ENCODE measurements at regions not wholly inside any gene's neighbourhood (a gene's known extent, or its start where the extent isn't known, plus 50 kb on each side); places are given as distances from the start of the nearest gene placed in this dataset.

- no peak overlapping the region for H3K4me3 ChIP-seq (replicated peaks; ENCODE audit: insufficient read depth, low read length)
- no peaks in the 10 kb centered on the region for H3K27me3 ChIP-seq (ENCODE audit: insufficient read depth, poor library complexity, severe bottlenecking)
- no peak for DNase-seq (ENCODE audit: low read depth in 1 of 2, low spot score in 1 of 2)
- no peak overlapping the region for H3K27ac ChIP-seq (replicated peaks)
- TF ChIP-seq REST (IDR thresholded peaks at IDR 0.05; ENCODE audit: insufficient replicate concordance, low read depth) (no peak), POLR2AphosphoS5 (IDR thresholded peaks at IDR 0.05; ENCODE audit: low read depth) (no peak), GABPA (IDR thresholded peaks at IDR 0.05; ENCODE audit: low read depth) (no peak), SPI1 (IDR thresholded peaks at IDR 0.05; ENCODE audit: borderline replicate concordance, low read depth) (no peak)
- TF ChIP-seq, protein P1, sequence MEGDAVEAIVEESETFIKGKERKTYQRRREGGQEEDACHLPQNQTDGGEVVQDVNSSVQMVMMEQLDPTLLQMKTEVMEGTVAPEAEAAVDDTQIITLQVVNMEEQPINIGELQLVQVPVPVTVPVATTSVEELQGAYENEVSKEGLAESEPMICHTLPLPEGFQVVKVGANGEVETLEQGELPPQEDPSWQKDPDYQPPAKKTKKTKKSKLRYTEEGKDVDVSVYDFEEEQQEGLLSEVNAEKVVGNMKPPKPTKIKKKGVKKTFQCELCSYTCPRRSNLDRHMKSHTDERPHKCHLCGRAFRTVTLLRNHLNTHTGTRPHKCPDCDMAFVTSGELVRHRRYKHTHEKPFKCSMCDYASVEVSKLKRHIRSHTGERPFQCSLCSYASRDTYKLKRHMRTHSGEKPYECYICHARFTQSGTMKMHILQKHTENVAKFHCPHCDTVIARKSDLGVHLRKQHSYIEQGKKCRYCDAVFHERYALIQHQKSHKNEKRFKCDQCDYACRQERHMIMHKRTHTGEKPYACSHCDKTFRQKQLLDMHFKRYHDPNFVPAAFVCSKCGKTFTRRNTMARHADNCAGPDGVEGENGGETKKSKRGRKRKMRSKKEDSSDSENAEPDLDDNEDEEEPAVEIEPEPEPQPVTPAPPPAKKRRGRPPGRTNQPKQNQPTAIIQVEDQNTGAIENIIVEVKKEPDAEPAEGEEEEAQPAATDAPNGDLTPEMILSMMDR (IDR thresholded peaks at IDR 0.05; ENCODE audit: insufficient read depth, low read length): no peak
These were observed 335.9 kb upstream of the AADAT start for GRCh38 chr4:170425521-170426143.

GRCh38 chr4:170425040-170425439, 335.3 kb upstream of the AADAT start:
- DNase-seq (ENCODE audit: low read depth in 1 of 2, low spot score in 1 of 2): no peak
- no peak overlapping the region for H3K4me3 ChIP-seq (replicated peaks; ENCODE audit: insufficient read depth, low read length)
- H3K27ac ChIP-seq (replicated peaks): no peak overlapping the region
- TF ChIP-seq GABPA (IDR thresholded peaks at IDR 0.05; ENCODE audit: low read depth): no peak
- TF ChIP-seq SPI1 (IDR thresholded peaks at IDR 0.05; ENCODE audit: borderline replicate concordance, low read depth): no peak
- TF ChIP-seq REST (IDR thresholded peaks at IDR 0.05; ENCODE audit: insufficient replicate concordance, low read depth): no peak
- TF ChIP-seq POLR2AphosphoS5 (IDR thresholded peaks at IDR 0.05; ENCODE audit: low read depth): no peak
- TF ChIP-seq, protein P1 (IDR thresholded peaks at IDR 0.05; ENCODE audit: insufficient read depth, low read length): no peak
- H3K27me3 ChIP-seq (ENCODE audit: insufficient read depth, poor library complexity, severe bottlenecking): no peaks in the 10 kb centered on the region

DNA sequence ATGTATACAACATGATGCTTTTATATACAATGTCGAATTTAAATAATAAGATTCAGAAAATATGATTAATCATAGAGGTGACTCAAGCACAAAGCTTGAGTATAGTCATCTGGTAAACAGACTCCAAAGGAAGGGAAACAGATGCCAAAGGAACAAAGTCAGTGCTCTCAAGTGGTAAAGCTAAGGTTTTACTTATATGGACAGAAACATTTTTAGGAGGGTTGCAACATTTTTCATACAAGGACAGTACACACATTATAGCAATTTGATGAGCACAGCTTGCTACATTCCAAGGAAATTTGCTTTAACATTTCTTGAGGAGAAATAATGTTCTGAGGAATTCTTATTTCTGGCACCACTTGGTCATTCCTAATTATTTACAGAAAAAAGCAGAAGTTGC, 333.4 kb upstream of the AADAT start:
- DNase-seq (ENCODE audit: low read depth in 1 of 2, low spot score in 1 of 2): no peak
- Histone ChIP-seq H3K27me3 (ENCODE audit: insufficient read depth, poor library complexity, severe bottlenecking) (no peaks in the 10 kb centered on the region), H3K27ac (replicated peaks) (no peak overlapping the region), H3K4me3 (replicated peaks; ENCODE audit: insufficient read depth, low read length) (no peak overlapping the region)
- TF ChIP-seq, protein P1 (IDR thresholded peaks at IDR 0.05; ENCODE audit: insufficient read depth, low read length): no peak
- TF ChIP-seq POLR2AphosphoS5 (IDR thresholded peaks at IDR 0.05; ENCODE audit: low read depth) (no peak), REST (IDR thresholded peaks at IDR 0.05; ENCODE audit: insufficient replicate concordance, low read depth) (no peak), GABPA (IDR thresholded peaks at IDR 0.05; ENCODE audit: low read depth) (no peak), SPI1 (IDR thresholded peaks at IDR 0.05; ENCODE audit: borderline replicate concordance, low read depth) (no peak)

All from HL-60 (cell line).